ENCODE measurements at regions not wholly inside any gene's neighbourhood (a gene's known extent, or its start where the extent isn't known, plus 50 kb on each side); places are given as distances from the start of the nearest gene placed in this dataset.
"Not testable (repeated sequence)": the region's sequence is repeated elsewhere in the genome, so short reads cannot be mapped to it uniquely, and the experiment has no call there.

DNA sequence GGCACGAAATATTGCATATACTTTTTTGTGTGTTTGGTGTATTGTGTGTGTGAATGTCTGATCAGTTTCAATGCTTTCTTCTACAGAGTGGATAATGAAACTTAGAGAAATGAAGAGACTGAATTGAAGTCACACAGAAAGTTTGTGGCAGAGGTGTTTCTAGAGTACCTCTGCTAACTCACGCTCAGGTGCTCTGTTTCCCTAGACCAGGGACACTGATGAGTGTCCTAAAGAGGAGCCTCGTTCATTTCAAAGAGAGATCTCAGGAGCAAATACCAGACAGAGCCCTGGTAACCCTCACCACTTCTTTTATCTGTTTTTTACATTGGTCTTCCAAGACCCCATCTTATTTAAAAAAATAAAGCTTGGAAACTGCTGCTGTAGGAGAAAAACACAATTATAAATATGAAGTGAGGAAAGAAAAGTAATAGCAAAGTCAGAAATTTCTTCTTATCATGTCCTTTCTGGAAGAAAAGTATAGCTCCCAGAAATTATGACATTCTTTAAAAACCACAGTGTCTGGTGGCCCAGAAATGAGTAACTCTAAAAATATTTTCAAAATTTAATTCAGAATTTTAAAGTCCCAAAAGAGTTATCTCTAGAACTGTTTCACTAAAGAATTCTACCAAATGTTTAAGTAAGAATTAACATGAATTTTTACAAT is 720.6 kb downstream of the RFPL4B start:
- TF ChIP-seq, protein P1, sequence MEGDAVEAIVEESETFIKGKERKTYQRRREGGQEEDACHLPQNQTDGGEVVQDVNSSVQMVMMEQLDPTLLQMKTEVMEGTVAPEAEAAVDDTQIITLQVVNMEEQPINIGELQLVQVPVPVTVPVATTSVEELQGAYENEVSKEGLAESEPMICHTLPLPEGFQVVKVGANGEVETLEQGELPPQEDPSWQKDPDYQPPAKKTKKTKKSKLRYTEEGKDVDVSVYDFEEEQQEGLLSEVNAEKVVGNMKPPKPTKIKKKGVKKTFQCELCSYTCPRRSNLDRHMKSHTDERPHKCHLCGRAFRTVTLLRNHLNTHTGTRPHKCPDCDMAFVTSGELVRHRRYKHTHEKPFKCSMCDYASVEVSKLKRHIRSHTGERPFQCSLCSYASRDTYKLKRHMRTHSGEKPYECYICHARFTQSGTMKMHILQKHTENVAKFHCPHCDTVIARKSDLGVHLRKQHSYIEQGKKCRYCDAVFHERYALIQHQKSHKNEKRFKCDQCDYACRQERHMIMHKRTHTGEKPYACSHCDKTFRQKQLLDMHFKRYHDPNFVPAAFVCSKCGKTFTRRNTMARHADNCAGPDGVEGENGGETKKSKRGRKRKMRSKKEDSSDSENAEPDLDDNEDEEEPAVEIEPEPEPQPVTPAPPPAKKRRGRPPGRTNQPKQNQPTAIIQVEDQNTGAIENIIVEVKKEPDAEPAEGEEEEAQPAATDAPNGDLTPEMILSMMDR (IDR thresholded peaks at IDR 0.05; ENCODE audit: low read depth, low read length), result no peak
- H3K4me3 ChIP-seq (ENCODE audit: low read depth, low read length), result no peak overlapping the region
- DNase-seq (ENCODE audit: low read depth, low spot score), result peak; percentile 66
- in situ Hi-C loops (cut with HindIII; ENCODE audit: low sequenced_read_pairs), result no loop called here

DNA sequence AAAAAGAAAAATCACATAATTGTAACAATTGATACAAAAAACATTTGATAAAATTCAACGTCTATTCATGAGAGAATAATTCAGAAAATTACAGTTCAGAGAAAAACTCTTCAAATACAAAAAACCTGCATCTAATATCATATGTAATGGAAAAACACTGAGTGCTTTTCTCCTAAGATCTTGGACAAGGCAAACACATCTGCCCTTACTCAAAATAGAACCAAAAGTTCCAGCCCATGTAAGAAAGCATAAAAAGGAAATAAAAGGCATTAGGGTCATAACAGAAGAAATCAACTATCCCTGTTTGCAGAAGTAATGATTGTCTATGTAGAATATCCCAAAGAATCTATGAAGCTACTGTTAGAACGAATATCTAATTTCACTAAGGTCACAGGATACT is 721.4 kb downstream of the RFPL4B start:
- in situ Hi-C loops (cut with HindIII; ENCODE audit: low sequenced_read_pairs), result no loop called here
- no peak overlapping the region for H3K4me3 ChIP-seq (ENCODE audit: low read depth, low read length)
- DNase-seq (ENCODE audit: low read depth, low spot score), result peak; percentile 33
- TF ChIP-seq, protein P1 (IDR thresholded peaks at IDR 0.05; ENCODE audit: low read depth, low read length), result no peak

DNA sequence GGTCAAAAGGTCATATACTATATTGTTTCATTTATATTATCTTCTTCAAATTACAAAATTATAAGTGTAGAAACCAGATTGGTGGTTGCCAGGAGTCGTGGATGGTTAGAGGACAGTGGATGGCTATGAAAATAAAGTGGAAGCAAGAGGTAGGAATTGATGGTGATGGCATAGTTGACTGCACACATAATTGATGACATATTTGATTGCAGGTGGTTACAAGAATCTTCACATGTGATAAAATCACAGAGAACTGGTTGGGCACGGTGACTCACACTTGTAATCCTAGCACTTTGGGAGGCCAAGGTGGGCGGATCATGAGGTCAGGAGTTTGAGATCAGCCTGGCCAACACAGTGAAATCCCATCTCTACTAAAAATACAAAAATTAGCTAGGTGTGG is 723.6 kb downstream of the RFPL4B start:
- DNase-seq (ENCODE audit: low read depth, low spot score); in situ Hi-C loops (cut with HindIII; ENCODE audit: low sequenced_read_pairs): not testable (repeated sequence)

DNA sequence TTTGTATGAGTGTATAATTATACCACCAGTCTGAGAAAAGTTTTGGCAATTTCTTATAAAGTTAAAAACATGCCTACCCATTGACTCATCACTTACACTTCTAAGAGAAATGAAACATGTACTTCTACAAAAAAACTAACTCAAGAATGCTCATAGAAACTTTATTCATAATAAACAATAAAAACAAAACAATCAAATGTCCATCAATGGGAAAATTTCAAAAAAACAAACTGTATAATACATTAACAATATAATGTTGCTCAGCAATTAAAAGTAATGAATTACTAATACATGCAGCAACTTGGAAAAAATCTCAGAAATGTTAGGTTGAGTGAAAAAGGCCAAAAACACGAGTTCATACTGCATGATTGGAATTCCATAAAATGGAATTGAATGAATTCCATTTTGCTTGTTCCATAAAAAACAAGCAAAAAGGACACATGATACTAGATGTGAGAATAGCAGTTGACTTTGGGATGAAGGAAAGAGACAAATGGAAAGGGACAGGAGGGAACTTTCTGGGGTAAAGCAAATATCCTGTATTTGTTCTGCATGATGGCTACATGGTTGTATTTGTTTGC is 726.6 kb downstream of the RFPL4B start:
- DNase-seq (ENCODE audit: low read depth, low spot score), result peak; percentile 79
- TF ChIP-seq, protein P1 (IDR thresholded peaks at IDR 0.05; ENCODE audit: low read depth, low read length), result no peak
- in situ Hi-C loops (cut with HindIII; ENCODE audit: low sequenced_read_pairs), result no loop called here
- no peak overlapping the region for H3K4me3 ChIP-seq (ENCODE audit: low read depth, low read length)

More for the DNA sequence above, 723.6 kb downstream of the RFPL4B start:
- H3K4me3 ChIP-seq (ENCODE audit: low read depth, low read length), result not testable (repeated sequence)

DNA sequence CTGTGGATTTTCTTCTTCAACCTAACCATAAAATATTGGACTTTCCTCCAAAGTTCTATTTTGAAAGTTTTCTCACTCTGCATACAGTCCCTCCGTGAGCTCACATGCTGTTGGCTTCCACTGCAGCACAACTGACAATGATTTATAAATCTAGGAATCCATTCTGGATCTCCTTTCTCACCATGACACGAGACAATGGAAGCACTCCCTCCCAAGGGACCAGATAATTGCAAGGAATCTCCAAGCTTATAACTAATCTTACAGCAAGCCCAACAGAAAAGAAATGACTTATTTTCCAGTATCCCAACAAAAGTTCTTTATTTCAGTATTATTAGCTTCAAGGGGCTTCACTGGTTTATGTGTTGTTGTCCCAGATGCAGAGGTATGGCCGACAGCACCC is 729.0 kb downstream of the RFPL4B start:
- in situ Hi-C loops (cut with HindIII; ENCODE audit: low sequenced_read_pairs), result no loop called here
- TF ChIP-seq, protein P1 (IDR thresholded peaks at IDR 0.05; ENCODE audit: low read depth, low read length), result no peak
- no peak for DNase-seq (ENCODE audit: low read depth, low spot score)
- H3K4me3 ChIP-seq (ENCODE audit: low read depth, low read length), result no peak overlapping the region

DNA sequence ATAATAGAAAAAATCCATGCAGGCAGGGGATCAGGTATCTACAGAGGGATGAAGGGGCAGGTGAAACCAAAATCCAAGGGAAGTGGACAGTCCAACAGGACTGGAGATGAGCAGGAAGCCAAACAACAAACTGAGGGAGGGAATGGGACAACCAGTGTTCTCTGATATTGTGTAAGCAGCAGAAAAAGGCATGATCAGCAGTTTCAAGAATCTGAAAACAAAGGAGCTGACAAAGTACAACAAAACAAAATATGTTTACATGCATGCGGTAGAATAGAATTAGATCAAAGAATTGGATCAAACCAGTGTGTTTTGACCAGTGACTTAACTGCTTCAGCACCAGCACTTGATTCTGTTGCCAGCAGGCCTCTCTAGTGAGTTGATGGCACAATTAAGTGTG is 729.7 kb downstream of the RFPL4B start:
- no peak overlapping the region for H3K4me3 ChIP-seq (ENCODE audit: low read depth, low read length)
- TF ChIP-seq, protein P1 (IDR thresholded peaks at IDR 0.05; ENCODE audit: low read depth, low read length), result no peak
- in situ Hi-C loops (cut with HindIII; ENCODE audit: low sequenced_read_pairs), result no loop called here
- DNase-seq (ENCODE audit: low read depth, low spot score), result no peak

DNA sequence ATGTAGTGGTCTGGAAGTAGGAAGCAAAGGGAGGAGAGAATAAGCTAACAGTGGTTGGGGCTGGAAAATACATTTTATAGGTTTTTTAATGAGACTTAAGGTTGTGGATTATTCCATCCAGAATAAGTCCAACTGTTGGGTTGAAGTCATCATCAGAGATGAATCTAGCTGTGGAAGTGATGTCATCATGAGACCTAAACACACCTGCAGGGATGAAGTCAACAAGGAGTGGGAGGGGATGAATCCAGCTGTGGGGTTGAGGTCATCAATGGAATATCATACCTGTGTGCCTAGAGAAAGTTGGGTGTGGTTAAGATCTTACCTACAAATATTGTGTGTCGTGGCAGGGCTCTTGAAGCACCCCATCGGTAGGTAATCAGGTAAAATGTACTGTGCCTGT is 730.7 kb downstream of the RFPL4B start:
- DNase-seq (ENCODE audit: low read depth, low spot score), result no peak
- in situ Hi-C loops (cut with HindIII; ENCODE audit: low sequenced_read_pairs), result no loop called here
- H3K4me3 ChIP-seq (ENCODE audit: low read depth, low read length), result no peak overlapping the region
- TF ChIP-seq, protein P1 (IDR thresholded peaks at IDR 0.05; ENCODE audit: low read depth, low read length), result no peak

All from astrocyte of the spinal cord (primary cell).